ENCODE measurements at regions not wholly inside any gene's neighbourhood (a gene's known extent, or its start where the extent isn't known, plus 50 kb on each side); places are given as distances from the start of the nearest gene placed in this dataset.

GRCh38 chr2:129160879-129161278, 818.6 kb upstream of the RAB6C start:
- BruUV-seq (replicated peaks): no TSS peak
- ATAC-seq (no peak), DNase-seq (no peak)
- Histone ChIP-seq H3K4me2 (ENCODE audit: low read length) (no peak overlapping the region), H3F3A (ENCODE audit: low read length, unreplicated experiment) (no peaks in the 10 kb centered on the region), H3K9ac (ENCODE audit: low read length) (no peak overlapping the region), H3K27ac (ENCODE audit: low read length) (no peak overlapping the region), H3K9me3 (ENCODE audit: low read length) (no peaks in the 10 kb centered on the region), H3K27me3 (ENCODE audit: low read length) (no peaks in the 10 kb centered on the region), H3K4me3 (ENCODE audit: low read length) (no peak overlapping the region), H3K36me3 (ENCODE audit: low read depth, low read length) (no peaks in the 10 kb centered on the region), H3K4me1 (ENCODE audit: insufficient read depth, low read length) (no peaks in the 10 kb centered on the region), H3K9me2 (replicated peaks; ENCODE audit: low read length) (no peaks in the 10 kb centered on the region), H2AFZ (ENCODE audit: low read length) (no peak overlapping the region), H4K20me1 (ENCODE audit: low read length) (no peaks in the 10 kb centered on the region), H3K79me2 (ENCODE audit: low read length) (no peaks in the 10 kb centered on the region)
- intact Hi-C loops (cut with micrococcal nuclease): no loop called here
- ChIA-PET CTCF (no interaction called here), POLR2A (ENCODE audit: unreplicated experiment) (no interaction called here)
- TF ChIP-seq CTCF (conservative IDR thresholded peaks at IDR 0.05; ENCODE audit: low read depth, low read length) (no peak), EZH2 (IDR thresholded peaks at IDR 0.05; ENCODE audit: low read length, unreplicated experiment) (no peak), EZH2phosphoT487 (IDR thresholded peaks at IDR 0.05; ENCODE audit: borderline replicate concordance, low read length) (no peak)

GRCh38 chr2:129164220-129164949, 815.1 kb upstream of the RAB6C start:
- H3K27me3 ChIP-seq (ENCODE audit: low read length): no peaks in the 10 kb centered on the region
- no peak overlapping the region for H3K27ac ChIP-seq (ENCODE audit: low read length)
- H3K9me3 ChIP-seq (ENCODE audit: low read length): no peaks in the 10 kb centered on the region
- H3K36me3 ChIP-seq (ENCODE audit: low read depth, low read length): no peaks in the 10 kb centered on the region
- H3K79me2 ChIP-seq (ENCODE audit: low read length): no peaks in the 10 kb centered on the region
- no peaks in the 10 kb centered on the region for H3K4me1 ChIP-seq (ENCODE audit: insufficient read depth, low read length)
- DNase-seq (no peak), ATAC-seq (no peak)
- POLR2A ChIA-PET (ENCODE audit: unreplicated experiment): no interaction called here
- TF ChIP-seq CTCF (conservative IDR thresholded peaks at IDR 0.05; ENCODE audit: low read depth, low read length) (no peak), EZH2phosphoT487 (IDR thresholded peaks at IDR 0.05; ENCODE audit: borderline replicate concordance, low read length) (no peak)
- H3K9ac ChIP-seq (ENCODE audit: low read length): no peak overlapping the region
- H3K4me3 ChIP-seq (ENCODE audit: low read length): no peak overlapping the region
- H3K9me2 ChIP-seq (replicated peaks; ENCODE audit: low read length): no peaks in the 10 kb centered on the region
- no peak overlapping the region for H3K4me2 ChIP-seq (ENCODE audit: low read length)
- CTCF ChIA-PET: no interaction called here
- no peaks in the 10 kb centered on the region for H3F3A ChIP-seq (ENCODE audit: low read length, unreplicated experiment)
- no TSS peak for BruUV-seq (replicated peaks)
- no peaks in the 10 kb centered on the region for H4K20me1 ChIP-seq (ENCODE audit: low read length)
- H2AFZ ChIP-seq (ENCODE audit: low read length): no peak overlapping the region
- intact Hi-C loops (cut with micrococcal nuclease): no loop called here

DNA sequence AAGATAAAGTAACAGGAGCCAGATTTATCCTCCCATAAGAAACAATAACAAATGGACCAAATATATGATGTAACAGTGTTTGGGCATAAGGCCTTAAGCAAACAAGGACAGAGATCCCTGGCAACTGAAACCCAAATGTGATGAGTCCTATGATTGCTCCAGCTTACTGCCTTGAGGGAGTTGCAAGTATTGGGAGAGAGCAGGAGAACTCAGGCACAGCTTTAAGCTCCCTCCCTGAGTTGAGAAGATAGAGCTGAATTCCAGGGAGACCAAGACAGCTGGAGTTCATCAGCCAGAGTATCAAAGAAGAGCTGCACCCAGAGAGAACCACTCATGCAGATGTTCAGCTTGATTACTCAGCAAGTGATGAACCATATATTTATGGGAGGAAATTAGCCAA, 814.5 kb upstream of the RAB6C start:
- BruUV-seq (replicated peaks): no TSS peak
- no peak for DNase-seq
- no peaks in the 10 kb centered on the region for H3K9me3 ChIP-seq (ENCODE audit: low read length)
- no peak overlapping the region for H2AFZ ChIP-seq (ENCODE audit: low read length)
- no peaks in the 10 kb centered on the region for H4K20me1 ChIP-seq (ENCODE audit: low read length)
- ChIA-PET CTCF (no interaction called here), POLR2A (ENCODE audit: unreplicated experiment) (no interaction called here)
- no peaks in the 10 kb centered on the region for H3K27me3 ChIP-seq (ENCODE audit: low read length)
- H3K27ac ChIP-seq (ENCODE audit: low read length): no peak overlapping the region
- intact Hi-C loops (cut with micrococcal nuclease): no loop called here
- TF ChIP-seq EZH2 (IDR thresholded peaks at IDR 0.05; ENCODE audit: low read length, unreplicated experiment): no peak
- no peak for TF ChIP-seq EZH2phosphoT487 (IDR thresholded peaks at IDR 0.05; ENCODE audit: borderline replicate concordance, low read length)
- TF ChIP-seq CTCF (conservative IDR thresholded peaks at IDR 0.05; ENCODE audit: low read depth, low read length): no peak
- no peaks in the 10 kb centered on the region for H3K36me3 ChIP-seq (ENCODE audit: low read depth, low read length)
- ATAC-seq: no peak
- H3K4me3 ChIP-seq (ENCODE audit: low read length): no peak overlapping the region
- no peaks in the 10 kb centered on the region for H3K9me2 ChIP-seq (replicated peaks; ENCODE audit: low read length)
- H3F3A ChIP-seq (ENCODE audit: low read length, unreplicated experiment): no peaks in the 10 kb centered on the region
- H3K4me2 ChIP-seq (ENCODE audit: low read length): no peak overlapping the region
- no peaks in the 10 kb centered on the region for H3K4me1 ChIP-seq (ENCODE audit: insufficient read depth, low read length)
- no peak overlapping the region for H3K9ac ChIP-seq (ENCODE audit: low read length)
- H3K79me2 ChIP-seq (ENCODE audit: low read length): no peaks in the 10 kb centered on the region
